H1 (cell line): ENCODE measurements at regions not wholly inside any gene's neighbourhood (a gene's known extent, or its start where the extent isn't known, plus 50 kb on each side); places are given as distances from the start of the nearest gene placed in this dataset.

Experiments
- ATF2 ChIP-seq: IDR thresholded peaks from 2 replicates; pipeline ENCODE4 v1.6.1; 2012; ENCODE audit warnings: low read length, inconsistent platforms

- no peak for TF ChIP-seq ATF2
Observed at GRCh38 chr5:125433457-125433856, 687.0 kb upstream of the ZNF608 start (continued).
